ENCODE measurements at regions not wholly inside any gene's neighbourhood (a gene's known extent, or its start where the extent isn't known, plus 50 kb on each side); places are given as distances from the start of the nearest gene placed in this dataset.

GRCh38 chr4:151940291-151940690 lies 179.5 kb upstream of the GATB start:
- DNase-seq (ENCODE audit: low read depth in 3 of 3) = no peak

- no peak for DNase-seq (ENCODE audit: low read depth in 3 of 3)
These were observed 178.9 kb upstream of the GATB start for GRCh38 chr4:151939670-151940069.

- DNase-seq (ENCODE audit: low read depth in 3 of 3) = no peak
These were observed 174.6 kb upstream of the GATB start for GRCh38 chr4:151935411-151935810.

- no peak for DNase-seq (ENCODE audit: low read depth in 3 of 3)
These were observed 174.0 kb upstream of the GATB start for GRCh38 chr4:151934766-151935165.

DNA sequence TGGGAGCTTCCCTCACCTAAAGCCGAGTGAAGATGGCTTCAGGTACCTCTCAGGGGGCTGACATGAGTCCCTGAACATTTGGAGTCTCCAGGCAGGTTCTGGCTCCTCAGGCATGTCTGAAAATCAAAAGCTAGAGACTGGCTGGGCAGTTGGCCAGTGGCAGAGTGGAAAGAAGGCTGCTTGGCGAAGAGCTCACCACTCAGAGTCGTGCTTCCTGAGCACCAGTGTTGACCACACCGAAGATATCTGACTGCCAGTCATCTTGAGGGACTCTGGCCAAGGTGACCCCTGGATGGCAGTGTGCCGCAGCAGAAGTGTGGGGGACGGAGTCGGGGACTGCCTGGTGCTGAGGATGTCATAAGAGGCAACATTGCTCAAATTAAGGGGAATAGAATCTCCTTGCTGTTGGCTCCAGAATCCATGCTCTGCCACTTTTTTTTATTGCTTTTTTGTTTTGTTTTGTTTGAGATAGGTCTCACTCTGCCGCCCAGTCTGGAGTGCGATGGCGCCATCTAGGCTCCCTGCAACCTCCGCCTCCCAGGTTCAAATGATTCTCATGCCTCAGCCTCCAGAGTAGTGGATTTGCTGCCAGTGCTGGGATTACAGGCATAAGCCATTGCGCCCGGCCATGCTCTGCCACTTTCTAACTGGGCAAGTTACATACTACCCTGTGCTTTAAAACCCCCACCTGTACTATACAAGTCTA lies 172.5 kb upstream of the GATB start:
- DNase-seq (ENCODE audit: low read depth in 3 of 3) = no peak

DNA sequence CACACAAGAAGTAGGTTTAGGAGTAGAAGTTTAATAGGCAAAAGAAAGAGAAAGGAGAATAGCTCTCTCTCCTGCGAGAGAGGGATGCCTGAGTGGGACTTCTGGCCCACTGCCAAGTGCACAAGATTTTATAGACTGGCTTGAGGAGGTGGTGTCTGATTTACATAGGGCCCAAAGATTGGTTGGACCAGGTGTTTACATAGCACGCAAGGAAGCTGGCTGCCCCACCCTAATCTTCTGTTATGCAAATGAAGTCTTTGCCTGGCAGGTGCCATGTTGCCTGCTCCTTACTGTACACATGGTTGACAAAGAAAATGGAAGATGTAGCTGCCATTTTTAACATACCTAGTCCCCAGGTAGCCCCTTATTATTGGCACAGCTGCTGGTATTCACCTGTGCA lies 170.8 kb upstream of the GATB start:
- DNase-seq (ENCODE audit: low read depth in 3 of 3) = no peak

DNA sequence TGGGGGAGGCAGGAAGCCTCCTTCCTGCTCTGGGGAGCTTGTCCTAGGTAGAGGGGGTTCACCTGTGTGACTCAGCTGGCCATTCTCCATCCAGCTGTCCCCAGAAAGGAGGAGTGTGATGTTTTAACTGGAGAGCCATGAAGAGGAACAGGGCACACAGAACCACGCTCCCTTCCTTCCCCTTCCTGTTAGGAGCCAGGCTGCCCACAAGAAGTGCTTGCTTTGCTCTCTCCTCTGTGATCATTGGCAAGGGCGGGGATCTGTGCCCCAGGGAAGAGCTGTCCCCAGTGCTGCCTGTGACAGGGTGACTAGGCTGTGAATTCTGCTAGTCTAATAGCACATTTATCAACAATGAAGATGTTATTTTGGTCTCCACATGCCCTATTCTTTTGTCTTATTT lies 169.6 kb upstream of the GATB start:
- DNase-seq (ENCODE audit: low read depth in 3 of 3) = no peak

DNA sequence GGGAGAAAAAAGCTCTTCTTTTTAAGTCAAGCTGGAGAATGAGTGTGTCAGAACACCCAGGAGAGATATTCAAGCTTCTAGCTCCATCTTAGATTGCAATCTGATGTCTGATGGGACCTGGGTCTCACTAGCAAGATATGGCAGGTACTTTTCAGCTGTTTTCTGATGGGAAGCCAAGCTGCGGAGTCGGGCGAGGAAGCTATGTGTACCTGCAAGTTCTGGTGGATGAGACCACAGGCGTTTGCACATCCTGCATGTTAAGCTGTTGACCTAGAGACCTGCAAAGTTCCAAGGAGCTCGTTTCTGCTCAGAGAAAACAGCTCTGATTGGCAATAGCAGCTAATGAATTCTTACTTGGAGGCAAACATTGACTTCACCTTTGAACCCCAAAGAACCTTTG lies 167.3 kb upstream of the GATB start:
- no peak for DNase-seq (ENCODE audit: low read depth in 3 of 3)

DNA sequence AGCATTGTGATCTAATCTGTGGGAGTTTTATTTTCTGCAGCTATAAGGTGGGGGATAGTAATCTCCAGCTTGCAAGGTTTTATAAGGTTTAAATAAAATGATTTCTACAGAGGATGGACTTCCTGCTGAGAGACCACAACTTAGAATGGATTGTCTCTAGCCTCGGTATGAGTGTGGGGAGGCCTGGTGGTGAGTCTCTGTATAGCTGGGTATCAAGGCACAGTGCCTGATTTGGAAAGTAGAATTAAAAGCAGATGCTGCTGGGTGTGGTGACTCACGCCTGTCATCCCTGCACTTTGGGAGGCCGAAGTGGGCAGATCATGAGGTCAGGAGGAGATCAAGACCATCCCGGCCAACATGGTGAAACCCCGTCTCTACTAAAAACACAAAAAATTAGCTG lies 162.0 kb upstream of the GATB start:
- DNase-seq (ENCODE audit: low read depth in 3 of 3) = no peak

DNA sequence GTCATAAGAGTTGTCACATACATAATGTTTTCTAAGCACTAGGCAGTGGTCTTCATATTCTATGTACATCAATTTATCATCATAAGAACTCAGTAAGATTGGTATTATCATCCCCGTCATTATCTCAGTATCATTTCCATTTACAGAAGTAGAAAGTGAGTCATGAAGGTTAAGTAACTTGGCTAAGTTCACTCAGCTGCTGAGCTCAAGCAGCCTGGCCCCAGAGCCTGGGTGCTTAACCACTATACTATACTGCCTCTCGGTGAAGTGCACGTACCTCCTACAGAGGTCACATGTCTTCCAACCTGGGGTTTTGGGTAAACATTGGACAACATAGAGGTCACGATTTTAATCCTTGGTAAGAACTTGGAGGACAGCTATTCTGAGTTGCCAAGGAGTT lies 161.5 kb upstream of the GATB start:
- DNase-seq (ENCODE audit: low read depth in 3 of 3) = no peak

DNA sequence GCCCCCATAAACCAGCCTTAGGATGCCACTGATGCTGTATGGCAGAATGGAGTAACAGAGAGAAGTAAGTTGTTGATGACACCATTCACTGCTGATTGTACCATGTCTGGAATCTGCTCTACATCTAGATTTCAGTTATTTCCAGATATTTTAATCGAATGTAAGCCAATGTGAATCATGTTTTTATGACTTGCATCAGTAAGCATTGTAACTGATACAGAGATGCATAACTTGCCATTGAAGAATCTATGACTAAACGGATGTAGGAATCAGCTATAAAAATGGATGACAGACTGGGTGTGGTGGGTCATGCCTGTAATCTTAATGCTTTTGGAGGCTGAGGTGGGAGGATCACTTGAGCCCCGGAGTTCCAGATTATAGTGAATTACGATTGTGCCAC lies 161.0 kb upstream of the GATB start:
- no peak for DNase-seq (ENCODE audit: low read depth in 3 of 3)

GRCh38 chr4:151921386-151921785 lies 160.6 kb upstream of the GATB start:
- DNase-seq (ENCODE audit: low read depth in 3 of 3) = no peak

DNA sequence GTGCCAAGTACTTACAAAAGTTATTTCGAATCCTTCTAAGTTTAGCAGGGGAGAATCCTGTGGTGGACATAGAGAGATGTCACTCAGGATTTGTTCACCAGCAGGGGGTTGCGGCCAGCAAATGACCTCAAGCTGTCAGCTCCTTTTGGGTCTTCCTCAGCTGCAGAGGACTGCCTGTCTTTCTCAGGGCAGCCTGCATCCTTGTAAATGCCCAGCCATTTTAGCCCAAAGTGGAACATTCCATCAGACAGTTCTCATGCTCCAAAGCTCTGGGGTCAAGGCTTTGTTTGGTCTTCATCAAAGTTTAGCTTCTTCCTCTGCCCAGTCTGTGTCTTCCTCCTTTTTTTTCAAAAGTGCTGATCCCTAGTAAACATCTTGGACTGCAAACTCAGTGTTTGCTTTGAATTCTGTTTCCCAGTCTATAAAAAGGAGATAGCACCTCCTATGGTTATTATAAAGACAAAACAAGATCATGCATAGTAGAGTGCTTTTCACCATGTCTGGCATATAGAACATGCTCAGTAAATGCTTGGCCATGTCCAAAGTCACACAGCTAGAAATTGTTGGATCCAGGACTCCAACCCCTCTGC lies 156.4 kb upstream of the GATB start:
- DNase-seq (ENCODE audit: low read depth in 3 of 3) = no peak

DNA sequence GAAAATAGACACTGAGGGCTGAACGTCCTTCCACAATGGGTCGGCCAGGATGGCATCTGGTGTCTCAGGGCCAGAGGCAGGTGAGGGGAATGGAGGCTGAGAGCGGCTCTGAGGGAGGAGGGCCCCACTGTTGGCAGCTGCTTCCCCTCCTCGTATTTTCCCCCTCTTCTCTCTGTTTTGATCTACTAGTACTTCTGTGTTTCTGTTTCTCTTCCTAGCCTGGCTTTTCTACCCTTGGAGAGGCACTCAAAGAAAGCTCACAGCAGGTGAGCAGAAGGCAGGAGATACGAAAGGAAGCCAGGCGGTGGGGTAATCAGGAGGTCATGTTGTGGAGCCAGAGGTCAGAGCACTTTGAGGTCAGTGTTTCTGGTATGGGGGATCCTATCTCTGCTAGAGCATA lies 151.8 kb upstream of the GATB start:
- DNase-seq (ENCODE audit: low read depth in 3 of 3) = no peak

GRCh38 chr4:151911970-151912369 lies 151.2 kb upstream of the GATB start:
- DNase-seq (ENCODE audit: low read depth in 3 of 3) = no peak

DNA sequence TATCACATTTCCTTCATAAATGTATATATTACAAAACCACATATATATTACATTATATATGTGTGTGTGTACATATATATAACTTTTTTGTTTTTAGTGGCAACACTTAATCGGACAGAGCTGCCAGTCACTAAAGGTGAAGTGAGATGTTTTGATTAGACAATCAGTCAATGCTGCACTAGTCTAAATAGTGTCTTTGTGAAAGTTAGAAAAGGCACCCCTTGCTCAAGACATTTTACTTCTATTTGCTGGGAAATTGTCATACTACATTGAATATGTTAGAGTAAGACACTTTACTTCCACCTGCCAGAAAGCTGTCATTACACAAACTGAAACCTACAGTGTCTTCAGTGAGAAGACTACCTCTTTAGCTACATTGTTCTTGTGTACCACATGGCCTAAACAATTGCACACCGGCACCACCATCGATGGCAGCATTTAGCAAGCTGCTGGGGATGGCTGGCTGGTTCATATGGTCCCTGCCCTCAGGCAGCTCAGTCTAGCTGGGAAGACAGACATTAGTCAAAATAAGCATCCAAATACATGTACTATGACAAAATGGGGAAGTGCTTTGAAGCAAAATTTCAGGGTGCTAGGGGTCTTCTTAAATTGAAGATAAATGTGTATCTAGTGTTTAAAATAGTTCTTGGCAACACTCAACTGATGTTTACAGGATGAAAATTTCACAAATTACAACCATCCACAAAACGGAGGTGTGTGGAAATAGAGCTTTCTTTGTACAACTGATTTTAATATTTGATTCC lies 148.1 kb upstream of the GATB start:
- DNase-seq (ENCODE audit: low read depth in 3 of 3) = no peak

DNA sequence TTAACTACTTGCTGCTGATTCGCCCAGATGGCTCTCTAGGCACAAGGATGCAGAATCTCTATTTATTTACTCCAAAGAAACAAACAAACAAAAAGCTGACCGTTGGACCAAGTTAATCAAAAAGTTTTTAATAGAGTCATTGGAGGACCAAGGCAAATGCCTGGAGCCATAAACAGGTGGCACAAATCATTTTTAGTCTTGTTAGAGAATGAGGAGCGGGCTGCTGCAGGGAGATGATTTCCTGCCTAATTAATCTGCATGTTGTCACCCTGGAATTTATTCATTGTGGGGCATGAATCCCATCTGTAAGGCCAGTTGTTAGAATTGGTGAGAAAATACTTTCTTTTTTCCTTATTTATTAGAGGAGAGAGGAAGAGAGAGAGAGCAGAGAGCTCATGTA lies 147.4 kb upstream of the GATB start:
- no peak for DNase-seq (ENCODE audit: low read depth in 3 of 3)

- DNase-seq (ENCODE audit: low read depth in 3 of 3) = no peak
These were observed 145.6 kb upstream of the GATB start for GRCh38 chr4:151906438-151906837.

GRCh38 chr4:151905197-151905596 lies 144.4 kb upstream of the GATB start:
- DNase-seq (ENCODE audit: low read depth in 3 of 3) = no peak

GRCh38 chr4:151901631-151902030 lies 140.8 kb upstream of the GATB start:
- DNase-seq (ENCODE audit: low read depth in 3 of 3) = no peak

DNA sequence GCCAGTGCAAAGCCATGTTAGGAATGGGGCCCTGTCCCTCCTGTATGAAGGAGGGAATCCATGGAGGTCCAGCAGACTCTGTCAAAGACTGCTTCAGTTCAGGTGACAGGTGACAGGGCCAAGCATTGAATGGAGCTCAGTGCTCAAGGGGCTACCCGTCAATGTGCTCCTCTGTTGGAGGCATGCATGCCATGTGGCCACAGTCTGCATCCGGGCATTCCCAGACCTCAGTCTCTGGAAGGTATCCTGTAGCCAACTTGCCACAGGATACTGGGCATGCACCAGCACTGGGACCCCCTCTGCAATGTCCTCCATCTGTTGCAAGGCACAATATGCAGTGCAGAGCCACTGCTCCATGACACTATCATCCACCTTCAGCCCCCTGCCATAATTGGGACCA lies 136.1 kb upstream of the GATB start:
- DNase-seq (ENCODE audit: low read depth in 3 of 3) = no peak

GRCh38 chr4:151895671-151896070 lies 134.9 kb upstream of the GATB start:
- DNase-seq (ENCODE audit: low read depth in 3 of 3) = no peak

- no peak for DNase-seq (ENCODE audit: low read depth in 3 of 3)
These were observed 133.4 kb upstream of the GATB start for GRCh38 chr4:151894246-151894645.

Data from stimulated activated CD4-positive, alpha-beta T cell treated with anti-CD3 and anti-CD28 coated beads, TNF-alpha, amount 100 ng/mL, for 4 hours (primary cell).